CD4-positive, CD25-positive, alpha-beta regulatory T cell (primary cell): ENCODE measurements at regions not wholly inside any gene's neighbourhood (a gene's known extent, or its start where the extent isn't known, plus 50 kb on each side); places are given as distances from the start of the nearest gene placed in this dataset.

Experiments used
- ATAC-seq, 2 donors: fragments of 150-1000 bp; cut with Tn5 transposase; one replicate each; pipeline ENCODE4 v1.10.0; 2021; ENCODE audit warnings: low read depth in 2 of 2, moderate number of reproducible peaks in 2 of 2, moderate library complexity in 1 of 2
- DNase-seq, 3 donors: peaks; one replicate each; pipeline versions ENCODE4 v3.0.0 to v3.0.0-alpha.2; 2012 to 2022; ENCODE audit warnings: mixed read lengths in 1 of 3
- H3K27ac ChIP-seq: one replicate; pipeline ENCODE4 v1.7.0; 2013; ENCODE audit warnings: mild to moderate bottlenecking, low read length; ENCODE audit not compliant: insufficient read depth, poor library complexity, severe bottlenecking
- H3K27me3 ChIP-seq: one replicate; pipeline ENCODE4 v1.7.0; 2013; ENCODE audit warnings: low read length; ENCODE audit not compliant: control insufficient read depth, insufficient read depth
- H3K36me3 ChIP-seq: one replicate; pipeline ENCODE4 v1.7.0; 2013; ENCODE audit warnings: mild to moderate bottlenecking, low read length, moderate library complexity; ENCODE audit not compliant: control insufficient read depth, insufficient read depth
- H3K4me1 ChIP-seq: 2 replicates; pipeline ENCODE4 v1.7.0; 2013; ENCODE audit warnings: mild to moderate bottlenecking, low read length; ENCODE audit not compliant: insufficient read depth, control insufficient read depth, poor library complexity, severe bottlenecking
- H3K4me3 ChIP-seq: one replicate; pipeline ENCODE4 v1.7.0; 2013; ENCODE audit warnings: low read depth, mild to moderate bottlenecking, low read length, moderate library complexity
- H3K9me3 ChIP-seq, 2 experiments: 1 replicate in 1 of 2; 2 replicates in 1 of 2; pipeline ENCODE4 v1.7.0; 2013; ENCODE audit warnings: low read length in 2 of 2, mild to moderate bottlenecking in 1 of 2, moderate library complexity in 1 of 2; ENCODE audit not compliant: control insufficient read depth in 2 of 2
- H3K27ac Mint-ChIP-seq, 3 donors: one replicate each; pipeline ENCODE4 v1.8.0; 2020 to 2022; ENCODE audit warnings: mild to moderate bottlenecking in 3 of 3, mixed read lengths in 3 of 3, moderate library complexity in 2 of 3
- H3K27me3 Mint-ChIP-seq: one replicate; pipeline ENCODE4 v1.8.0; 2022; ENCODE audit warnings: mild to moderate bottlenecking, mixed read lengths
- H3K36me3 Mint-ChIP-seq: one replicate; pipeline ENCODE4 v1.8.0; 2020; ENCODE audit warnings: mixed read lengths
- H3K4me1 Mint-ChIP-seq, 4 donors: one replicate each; pipeline ENCODE4 v1.8.0; 2020 to 2022; ENCODE audit warnings: mixed read lengths in 4 of 4, mild to moderate bottlenecking in 1 of 4
- H3K4me3 Mint-ChIP-seq, 4 donors: one replicate each; pipeline ENCODE4 v1.8.0; 2020 to 2022; ENCODE audit warnings: mild to moderate bottlenecking in 4 of 4, mixed read lengths in 4 of 4, moderate library complexity in 3 of 4
- H3K9me3 Mint-ChIP-seq, 7 donors: one replicate each; pipeline ENCODE4 v1.8.0; 2020 to 2022; ENCODE audit warnings: mixed read lengths in 7 of 7, mild to moderate bottlenecking in 3 of 7, moderate library complexity in 2 of 7

DNA sequence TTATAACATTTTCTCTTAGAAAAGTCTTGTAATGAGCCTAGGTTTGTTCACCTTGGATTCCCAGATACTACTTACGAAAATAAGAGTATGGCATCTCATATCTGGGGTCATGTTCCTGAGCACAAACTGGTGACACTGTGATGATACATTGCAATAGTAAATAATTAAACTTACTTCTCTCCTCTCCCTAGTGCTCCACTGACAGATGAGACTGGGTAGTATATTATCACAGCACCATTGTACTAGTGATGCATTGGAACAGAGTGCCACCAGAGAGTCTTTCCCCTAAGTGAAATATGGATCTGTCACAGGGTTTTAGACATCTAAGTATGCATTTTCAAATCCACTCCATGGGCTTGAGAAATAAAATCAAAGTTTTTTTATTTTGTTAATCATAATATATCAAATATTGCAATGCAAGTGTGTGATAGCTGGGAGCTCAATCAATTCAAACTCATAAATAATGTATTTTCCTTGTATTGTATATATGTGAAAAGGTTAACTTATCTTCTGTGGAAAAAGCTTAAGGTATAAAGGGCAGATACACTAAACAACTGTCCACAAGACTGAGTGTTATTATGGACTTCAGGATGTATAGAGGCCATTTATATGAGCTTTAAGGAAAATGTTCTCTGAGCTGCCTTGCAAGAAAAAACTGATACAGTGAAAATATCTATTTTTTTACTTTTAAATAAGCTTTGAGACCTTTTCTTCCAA is 275.5 kb downstream of the ZWINT start:
- Histone ChIP-seq H3K4me1 (no peaks in the 10 kb centered on the region), H3K27ac (no peak overlapping the region), H3K36me3 (no peaks in the 10 kb centered on the region), H3K9me3 (peaks cover 3 to 15% of the 10 kb centered on the region in 2 experiments), H3K27me3 (no peaks in the 10 kb centered on the region), H3K4me3 (no peak overlapping the region)
- DNase-seq = no peak
- ATAC-seq = no peak
- Mint-ChIP-seq H3K9me3 (peaks cover 4 to 31% (median 6%) of the 10 kb centered on the region in 7 donors), H3K27ac (no peak overlapping the region), H3K4me1 (no peaks in the 10 kb centered on the region), H3K27me3 (no peaks in the 10 kb centered on the region), H3K4me3 (no peak overlapping the region), H3K36me3 (no peaks in the 10 kb centered on the region)

DNA sequence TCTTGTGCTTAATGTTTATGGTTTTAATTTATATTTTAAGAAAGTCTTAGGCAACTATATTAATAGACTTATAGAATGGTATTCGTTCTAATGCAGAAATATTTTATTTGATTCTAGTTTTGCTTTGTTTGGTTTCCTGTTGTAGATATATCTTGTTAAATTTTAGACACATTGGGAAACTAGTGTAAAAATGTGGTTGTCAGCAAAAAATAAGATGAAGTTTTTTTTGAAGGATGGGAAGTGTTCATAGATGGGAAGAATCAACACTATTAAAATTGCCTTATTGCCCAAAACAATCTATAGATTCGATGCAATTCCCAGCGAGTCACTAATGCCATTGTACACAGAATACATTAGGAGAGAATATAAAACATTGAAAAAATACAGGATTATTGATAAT is 278.9 kb downstream of the ZWINT start:
- Histone ChIP-seq H3K27me3 (no peaks in the 10 kb centered on the region), H3K36me3 (no peaks in the 10 kb centered on the region), H3K4me3 (no peak overlapping the region), H3K27ac (no peak overlapping the region), H3K9me3 (peaks cover 3 to 12% of the 10 kb centered on the region in 2 experiments), H3K4me1 (no peaks in the 10 kb centered on the region)
- Mint-ChIP-seq H3K9me3 (peaks cover 0 to 21% (median 5%) of the 10 kb centered on the region in 7 donors), H3K4me3 (no peak overlapping the region), H3K27me3 (no peaks in the 10 kb centered on the region), H3K4me1 (no peaks in the 10 kb centered on the region), H3K27ac (no peak overlapping the region), H3K36me3 (no peaks in the 10 kb centered on the region)
- no peak for DNase-seq
- ATAC-seq = no peak

DNA sequence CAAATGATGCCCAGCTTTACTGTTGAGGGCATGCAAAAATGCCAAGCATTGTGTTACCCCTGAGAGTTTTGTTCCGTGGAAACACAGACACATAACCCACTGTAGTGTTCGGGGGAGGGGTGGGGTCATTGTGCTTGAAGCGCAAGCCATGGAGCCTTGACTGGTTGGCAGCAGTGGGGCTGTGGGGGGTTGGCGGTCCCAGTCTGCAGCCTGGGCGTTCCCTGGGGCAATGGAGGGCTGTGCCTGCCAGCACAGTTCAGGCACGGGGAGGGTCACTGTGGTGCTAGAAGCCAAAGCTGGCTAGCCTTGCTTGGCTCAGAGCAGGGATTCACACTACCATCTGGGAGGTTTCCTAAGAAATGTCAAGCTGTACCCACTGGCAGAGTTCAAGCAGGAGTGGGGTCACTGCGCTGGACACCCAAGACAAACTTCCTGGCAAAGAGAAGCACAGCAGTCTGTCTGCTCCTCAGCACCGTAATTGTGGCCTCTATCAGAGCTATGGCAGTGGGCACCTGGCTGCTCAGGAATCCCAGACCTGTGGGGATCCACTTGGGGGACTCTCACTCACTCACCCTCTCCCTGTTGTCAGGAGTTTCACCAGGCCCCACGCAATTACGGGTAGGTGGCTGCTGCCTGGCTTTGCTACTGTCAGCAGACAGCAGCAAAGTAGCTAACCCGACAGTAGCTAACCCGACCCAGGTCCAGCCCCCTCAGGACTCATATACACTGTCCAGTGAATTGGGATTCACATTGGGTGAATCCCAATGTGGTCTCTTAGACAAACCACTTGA is 292.4 kb downstream of the ZWINT start:
- H3K4me1 Mint-ChIP-seq = no peaks in the 10 kb centered on the region
- no peak overlapping the region for H3K4me3 ChIP-seq
- H3K9me3 Mint-ChIP-seq = peaks cover 0 to 14% (median 10%) of the 10 kb centered on the region in 7 donors
- DNase-seq = no peak
- H3K36me3 Mint-ChIP-seq = no peaks in the 10 kb centered on the region
- H3K4me1 ChIP-seq = no peaks in the 10 kb centered on the region
- ATAC-seq = no peak
- no peak overlapping the region for H3K27ac Mint-ChIP-seq
- no peaks in the 10 kb centered on the region for H3K36me3 ChIP-seq
- no peaks in the 10 kb centered on the region for H3K27me3 Mint-ChIP-seq
- no peak overlapping the region for H3K27ac ChIP-seq
- H3K27me3 ChIP-seq = no peaks in the 10 kb centered on the region
- H3K9me3 ChIP-seq = peaks cover 0 to 15% of the 10 kb centered on the region in 2 experiments
- H3K4me3 Mint-ChIP-seq = no peak overlapping the region

DNA sequence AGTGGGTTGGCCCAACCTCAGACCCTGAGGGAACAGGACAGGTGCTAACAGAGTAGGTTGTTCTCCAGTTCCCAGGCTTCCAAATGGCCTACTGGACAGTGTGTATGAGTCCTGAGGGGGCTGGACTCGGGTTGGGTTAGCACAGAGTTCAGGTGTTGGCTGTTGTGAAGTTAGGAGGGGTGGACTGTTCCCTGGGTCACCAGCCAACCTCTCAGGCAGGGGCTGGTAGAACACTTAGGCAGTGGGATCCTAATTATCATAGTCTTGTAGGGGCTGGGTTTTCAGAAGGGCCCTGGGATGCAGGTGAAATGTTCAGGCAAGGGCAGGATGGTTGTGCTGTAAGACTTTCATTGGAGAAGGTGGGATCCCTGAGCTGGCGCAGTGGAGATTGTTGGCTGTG is 293.0 kb downstream of the ZWINT start:
- Histone ChIP-seq H3K9me3 (peaks cover 0 to 15% of the 10 kb centered on the region in 2 experiments), H3K4me1 (no peaks in the 10 kb centered on the region), H3K36me3 (no peaks in the 10 kb centered on the region), H3K27ac (no peak overlapping the region), H3K4me3 (no peak overlapping the region), H3K27me3 (no peaks in the 10 kb centered on the region)
- Mint-ChIP-seq H3K4me3 (no peak overlapping the region), H3K27me3 (no peaks in the 10 kb centered on the region), H3K9me3 (peaks cover 0 to 16% (median 10%) of the 10 kb centered on the region in 7 donors), H3K36me3 (no peaks in the 10 kb centered on the region), H3K27ac (no peak overlapping the region), H3K4me1 (no peaks in the 10 kb centered on the region)
- no peak for DNase-seq
- ATAC-seq = no peak

DNA sequence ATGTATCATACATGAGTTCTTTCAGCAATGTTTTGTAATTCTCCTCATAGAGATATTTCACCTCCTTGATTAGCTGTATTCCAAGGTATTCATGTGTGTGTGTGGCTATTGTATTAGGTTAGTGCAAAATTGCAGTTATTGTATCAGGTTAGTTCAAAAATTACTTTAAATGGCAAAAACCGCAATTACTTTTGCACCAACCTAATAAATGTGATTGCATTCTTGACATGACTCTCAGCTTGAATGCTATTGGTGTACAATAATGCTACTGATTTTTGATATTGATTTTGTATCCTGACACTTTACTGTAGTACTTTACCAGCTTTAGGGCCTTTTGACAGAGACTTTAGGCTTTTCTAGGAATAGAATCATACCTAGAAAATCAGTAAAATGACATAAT is 297.4 kb downstream of the ZWINT start:
- no peaks in the 10 kb centered on the region for H3K4me1 Mint-ChIP-seq
- no peaks in the 10 kb centered on the region for H3K27me3 Mint-ChIP-seq
- no peaks in the 10 kb centered on the region for H3K36me3 ChIP-seq
- DNase-seq (no peak), ATAC-seq (no peak)
- no peak overlapping the region for H3K4me3 Mint-ChIP-seq
- no peak overlapping the region for H3K27ac ChIP-seq
- no peak overlapping the region for H3K27ac Mint-ChIP-seq
- no peaks in the 10 kb centered on the region for H3K27me3 ChIP-seq
- H3K4me1 ChIP-seq = no peaks in the 10 kb centered on the region
- H3K9me3 Mint-ChIP-seq = peaks cover 0 to 25% (median 6%) of the 10 kb centered on the region in 7 donors
- peaks cover 0 to 15% of the 10 kb centered on the region in 2 experiments for H3K9me3 ChIP-seq
- no peaks in the 10 kb centered on the region for H3K36me3 Mint-ChIP-seq
- no peak overlapping the region for H3K4me3 ChIP-seq

DNA sequence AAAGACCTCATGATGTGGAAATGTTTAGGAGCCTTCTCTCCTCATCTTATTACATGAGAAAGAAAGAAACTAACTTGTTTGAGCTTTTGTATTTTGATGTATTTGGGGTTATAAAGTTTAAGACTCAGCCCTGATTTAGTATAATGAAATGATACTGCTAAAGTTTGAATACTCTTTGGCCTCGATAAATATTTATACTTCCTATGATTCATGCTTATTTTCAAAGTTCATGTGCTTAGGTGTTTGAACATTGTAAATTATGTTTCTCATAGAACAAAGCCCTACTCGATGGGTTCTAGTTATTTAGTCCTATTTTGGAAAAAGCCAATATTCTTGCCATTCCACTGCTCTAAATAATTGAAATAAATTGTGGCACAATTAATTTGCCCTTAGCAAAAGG is 303.2 kb downstream of the ZWINT start:
- no peak overlapping the region for H3K27ac Mint-ChIP-seq
- no peaks in the 10 kb centered on the region for H3K36me3 Mint-ChIP-seq
- no peaks in the 10 kb centered on the region for H3K4me1 Mint-ChIP-seq
- Histone ChIP-seq H3K4me1 (no peaks in the 10 kb centered on the region), H3K27ac (no peak overlapping the region), H3K9me3 (no peaks in the 10 kb centered on the region), H3K4me3 (no peak overlapping the region), H3K36me3 (no peaks in the 10 kb centered on the region), H3K27me3 (no peaks in the 10 kb centered on the region)
- H3K27me3 Mint-ChIP-seq = no peaks in the 10 kb centered on the region
- DNase-seq (no peak), ATAC-seq (no peak)
- no peak overlapping the region for H3K4me3 Mint-ChIP-seq
- H3K9me3 Mint-ChIP-seq = peaks cover under 1 to 36% (median 6%) of the 10 kb centered on the region in 7 donors

DNA sequence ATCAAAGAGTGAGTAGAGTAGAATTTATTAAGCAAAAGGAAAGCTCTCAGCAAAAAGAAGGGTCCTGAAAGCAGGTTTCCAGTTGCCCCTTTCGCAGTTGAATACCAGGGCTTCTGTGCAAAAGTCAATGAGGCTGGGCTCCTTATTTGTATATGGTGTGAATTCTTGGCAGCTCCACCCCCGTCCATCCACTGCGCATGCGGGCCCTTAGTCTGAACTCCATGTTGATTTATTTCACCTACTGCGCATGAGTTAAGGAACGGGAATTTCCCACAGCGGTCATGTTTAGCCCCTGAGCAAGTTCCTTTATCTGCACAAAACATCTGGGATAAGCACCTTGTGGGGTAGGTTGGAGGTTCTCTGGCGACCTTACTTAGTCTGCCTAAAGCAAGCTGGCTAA is 325.6 kb downstream of the ZWINT start:
- Histone ChIP-seq H3K4me3 (no peak overlapping the region), H3K27ac (no peak overlapping the region), H3K9me3 (no peaks in the 10 kb centered on the region), H3K4me1 (no peaks in the 10 kb centered on the region), H3K36me3 (no peaks in the 10 kb centered on the region), H3K27me3 (no peaks in the 10 kb centered on the region)
- H3K36me3 Mint-ChIP-seq = no peaks in the 10 kb centered on the region
- H3K9me3 Mint-ChIP-seq = peaks cover 0 to 9% (median 0%) of the 10 kb centered on the region in 7 donors
- H3K4me1 Mint-ChIP-seq = no peaks in the 10 kb centered on the region
- no peak overlapping the region for H3K27ac Mint-ChIP-seq
- no peak overlapping the region for H3K4me3 Mint-ChIP-seq
- DNase-seq (no peak), ATAC-seq (no peak)
- no peaks in the 10 kb centered on the region for H3K27me3 Mint-ChIP-seq
